ENCODE measurements at regions not wholly inside any gene's neighbourhood (a gene's known extent, or its start where the extent isn't known, plus 50 kb on each side); places are given as distances from the start of the nearest gene placed in this dataset.

DNA sequence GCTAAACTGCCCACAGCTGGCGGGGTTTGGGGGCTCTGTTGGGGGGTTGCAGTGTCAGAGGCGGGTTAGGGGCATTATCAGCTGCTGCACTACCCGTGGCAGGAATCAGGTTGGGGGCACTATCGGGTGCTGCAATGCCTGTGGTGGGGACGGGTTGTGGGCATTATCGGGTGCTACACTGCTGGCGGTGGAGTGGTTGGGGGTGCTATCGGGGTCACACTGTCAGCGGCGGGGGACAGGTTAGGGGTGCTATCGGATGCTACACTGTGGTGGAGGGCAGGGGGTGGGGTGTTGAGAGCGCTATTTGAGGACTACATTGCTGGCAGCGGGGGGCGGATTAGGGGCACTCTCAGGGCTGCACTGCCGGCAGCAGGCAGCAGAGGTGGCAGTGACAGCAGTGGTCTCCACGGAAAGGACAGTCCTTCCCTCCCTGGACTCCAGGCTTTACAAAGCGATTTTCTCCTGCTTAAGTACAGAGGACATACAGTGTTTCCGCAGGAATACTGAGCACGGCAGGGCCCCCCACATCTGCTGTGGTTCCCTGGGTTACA, 119.5 kb upstream of the VPREB1 start:
- Mint-ChIP-seq H3K4me3 (ENCODE audit: unreplicated experiment) (no peak overlapping the region), H3K27ac (ENCODE audit: unreplicated experiment) (no peak overlapping the region), H3K27me3 (ENCODE audit: unreplicated experiment) (peaks cover 6% of the 10 kb centered on the region), H3K9me3 (ENCODE audit: unreplicated experiment) (no peaks in the 10 kb centered on the region), H3K36me3 (ENCODE audit: unreplicated experiment) (no peaks in the 10 kb centered on the region), H3K4me1 (ENCODE audit: low read depth, unreplicated experiment) (no peaks in the 10 kb centered on the region)
- no peak for DNase-seq
- TF ChIP-seq, protein P1, sequence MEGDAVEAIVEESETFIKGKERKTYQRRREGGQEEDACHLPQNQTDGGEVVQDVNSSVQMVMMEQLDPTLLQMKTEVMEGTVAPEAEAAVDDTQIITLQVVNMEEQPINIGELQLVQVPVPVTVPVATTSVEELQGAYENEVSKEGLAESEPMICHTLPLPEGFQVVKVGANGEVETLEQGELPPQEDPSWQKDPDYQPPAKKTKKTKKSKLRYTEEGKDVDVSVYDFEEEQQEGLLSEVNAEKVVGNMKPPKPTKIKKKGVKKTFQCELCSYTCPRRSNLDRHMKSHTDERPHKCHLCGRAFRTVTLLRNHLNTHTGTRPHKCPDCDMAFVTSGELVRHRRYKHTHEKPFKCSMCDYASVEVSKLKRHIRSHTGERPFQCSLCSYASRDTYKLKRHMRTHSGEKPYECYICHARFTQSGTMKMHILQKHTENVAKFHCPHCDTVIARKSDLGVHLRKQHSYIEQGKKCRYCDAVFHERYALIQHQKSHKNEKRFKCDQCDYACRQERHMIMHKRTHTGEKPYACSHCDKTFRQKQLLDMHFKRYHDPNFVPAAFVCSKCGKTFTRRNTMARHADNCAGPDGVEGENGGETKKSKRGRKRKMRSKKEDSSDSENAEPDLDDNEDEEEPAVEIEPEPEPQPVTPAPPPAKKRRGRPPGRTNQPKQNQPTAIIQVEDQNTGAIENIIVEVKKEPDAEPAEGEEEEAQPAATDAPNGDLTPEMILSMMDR (IDR thresholded peaks at IDR 0.05; ENCODE audit: partially characterized antibody, unreplicated experiment) = no peak

DNA sequence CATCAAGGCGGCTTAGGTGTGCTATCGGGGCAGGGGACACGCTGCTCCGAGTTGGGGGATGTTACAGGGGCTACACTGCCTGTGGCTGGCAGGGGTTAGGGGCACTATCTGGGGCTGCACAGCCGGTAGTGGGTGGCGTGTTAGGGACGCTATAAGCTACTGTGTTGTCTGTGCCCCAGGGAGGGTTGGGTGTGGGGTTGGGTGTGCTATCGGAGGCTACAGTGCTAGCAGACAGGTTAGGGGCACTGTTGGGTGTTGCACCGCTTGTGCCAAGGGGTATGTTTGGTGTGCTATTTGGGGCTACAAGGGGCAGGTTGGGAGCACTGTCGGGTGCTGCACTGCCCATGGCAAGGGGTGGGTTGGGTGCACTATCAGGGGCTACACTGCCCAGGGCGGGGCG, 120.2 kb upstream of the VPREB1 start:
- Mint-ChIP-seq H3K4me1 (ENCODE audit: low read depth, unreplicated experiment) (no peaks in the 10 kb centered on the region), H3K9me3 (ENCODE audit: unreplicated experiment) (no peaks in the 10 kb centered on the region), H3K36me3 (ENCODE audit: unreplicated experiment) (no peaks in the 10 kb centered on the region), H3K27me3 (ENCODE audit: unreplicated experiment) (peaks cover 6% of the 10 kb centered on the region), H3K4me3 (ENCODE audit: unreplicated experiment) (no peak overlapping the region), H3K27ac (ENCODE audit: unreplicated experiment) (no peak overlapping the region)
- TF ChIP-seq, protein P1 (IDR thresholded peaks at IDR 0.05; ENCODE audit: partially characterized antibody, unreplicated experiment) = no peak
- no peak for DNase-seq

DNA sequence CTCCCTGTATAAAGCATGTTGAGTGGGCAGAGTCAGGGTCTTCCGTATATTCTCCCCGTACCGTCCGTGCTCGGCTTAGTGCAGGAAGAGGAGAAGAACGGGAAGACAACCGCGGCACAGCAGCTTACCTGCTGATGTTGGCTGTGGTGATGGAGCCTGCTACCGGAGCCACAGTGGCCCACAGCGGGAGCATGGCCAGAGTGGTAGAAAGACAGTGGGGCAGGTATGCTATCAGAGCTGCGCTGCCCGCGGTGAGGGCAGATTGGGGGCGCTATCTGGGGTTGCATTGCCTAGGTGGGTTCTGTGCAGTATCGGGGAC, 120.7 kb upstream of the VPREB1 start:
- no peak overlapping the region for H3K27ac Mint-ChIP-seq (ENCODE audit: unreplicated experiment)
- TF ChIP-seq, protein P1 (IDR thresholded peaks at IDR 0.05; ENCODE audit: partially characterized antibody, unreplicated experiment) = no peak

DNA sequence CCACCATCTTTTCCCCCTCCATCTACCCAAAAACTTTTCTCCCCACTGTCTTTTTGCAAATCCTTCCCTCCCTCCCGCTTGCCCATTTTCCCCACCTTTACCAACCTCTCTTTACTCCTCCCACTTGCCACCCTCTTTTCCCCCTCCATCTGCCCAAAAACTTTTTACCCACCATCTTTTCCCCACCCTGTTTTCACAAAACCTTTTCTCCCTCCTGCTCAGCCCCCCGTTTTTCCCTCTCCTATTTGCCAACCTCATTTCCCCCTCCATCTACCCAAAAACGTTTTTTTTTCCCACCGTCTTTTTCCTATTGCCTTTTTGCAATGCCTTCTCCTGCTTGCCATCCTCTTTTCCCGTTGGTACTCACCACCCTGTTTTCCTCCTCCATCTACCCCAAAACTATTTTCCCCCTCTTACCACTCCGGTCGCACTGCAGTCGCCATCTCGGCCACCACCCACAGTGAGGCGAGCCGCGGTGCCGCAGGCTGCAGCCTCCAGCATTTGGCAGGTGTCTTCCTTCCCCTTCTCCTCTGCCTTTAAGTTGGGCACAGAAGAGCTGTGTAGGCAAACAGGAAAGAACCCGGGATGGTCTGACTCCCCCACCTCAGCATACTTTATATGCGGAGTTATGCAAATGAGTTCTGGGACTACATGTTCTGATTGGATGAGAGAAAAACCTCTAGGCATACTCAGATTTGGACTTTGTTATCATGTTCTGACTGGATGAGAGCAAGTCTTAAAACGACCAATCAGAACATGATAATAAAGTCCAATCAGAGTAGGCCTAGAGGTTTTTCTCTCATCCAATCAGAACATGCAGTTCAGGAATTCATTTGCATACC, 121.2 kb upstream of the VPREB1 start:
- Mint-ChIP-seq H3K27ac (ENCODE audit: unreplicated experiment) (no peak overlapping the region), H3K36me3 (ENCODE audit: unreplicated experiment) (no peaks in the 10 kb centered on the region), H3K4me3 (ENCODE audit: unreplicated experiment) (no peak overlapping the region), H3K27me3 (ENCODE audit: unreplicated experiment) (peaks cover 6% of the 10 kb centered on the region), H3K9me3 (ENCODE audit: unreplicated experiment) (no peaks in the 10 kb centered on the region), H3K4me1 (ENCODE audit: low read depth, unreplicated experiment) (no peaks in the 10 kb centered on the region)
- DNase-seq = no peak
- TF ChIP-seq, protein P1 (IDR thresholded peaks at IDR 0.05; ENCODE audit: partially characterized antibody, unreplicated experiment) = no peak

More for the DNA sequence above, 120.7 kb upstream of the VPREB1 start:
- Mint-ChIP-seq H3K36me3 (ENCODE audit: unreplicated experiment) (no peaks in the 10 kb centered on the region), H3K9me3 (ENCODE audit: unreplicated experiment) (no peaks in the 10 kb centered on the region), H3K4me3 (ENCODE audit: unreplicated experiment) (no peak overlapping the region), H3K27me3 (ENCODE audit: unreplicated experiment) (peaks cover 6% of the 10 kb centered on the region), H3K4me1 (ENCODE audit: low read depth, unreplicated experiment) (no peaks in the 10 kb centered on the region)
- no peak for DNase-seq

Data from glutamatergic neuron (in vitro differentiated cells).